GM12878 (cell line): ENCODE measurements at regions not wholly inside any gene's neighbourhood (a gene's known extent, or its start where the extent isn't known, plus 50 kb on each side); places are given as distances from the start of the nearest gene placed in this dataset.

Source experiments
- ATAC-seq: fragments of 200-7000 bp; cut with Tn5 transposase; 3 replicates; pipeline ENCODE4 v1.9.1; 2020; ENCODE audit warnings: mild to moderate bottlenecking, moderate library complexity
- BruUV-seq: library from RNA; stranded (reverse); fragments of 400-500 nt; replicated peaks from 2 replicates; lab custom pipeline; 2021; lab: Mats Ljungman, UMichigan
- CTCF ChIA-PET: fragments of 300-600 bp; sonication (Branson Sonifier 250); formaldehyde crosslinking; extraction: SDS; loops from one replicate; lab custom pipeline; 2021; ENCODE audit warnings: inconsistent platforms; lab: Yijun Ruan, JAX
- POLR2A ChIA-PET: fragments of 350-600 bp; formaldehyde crosslinking; extraction: SDS; loops from one replicate; lab custom pipeline; 2021; ENCODE audit warnings: inconsistent platforms; lab: Charles Lee
- RAD21 ChIA-PET: fragments of 300-600 bp; sonication (Branson Sonifier 250); formaldehyde crosslinking; loops from one replicate; lab custom pipeline; 2023; ENCODE audit warnings: antibody characterized with exemption; ENCODE audit not compliant: unreplicated experiment; lab: Charles Lee
- SMC1A ChIA-PET: fragments of 300-600 bp; sonication (Branson Sonifier 250); formaldehyde crosslinking; loops from one replicate; lab custom pipeline; 2023; ENCODE audit not compliant: unreplicated experiment, uncharacterized antibody; lab: Charles Lee
- DNase-seq: peaks from one replicate; pipeline ENCODE4 v3.0.0-alpha.2; 2011; ENCODE audit warnings: low read depth, low spot score
- FAIRE-seq: peaks from 3 replicates; lab custom pipeline; 2011; peaks lifted over from hg19 to GRCh38; lab: Jason Lieb, UNC
- H2AFZ ChIP-seq: 2 replicates; pipeline ENCODE4 v1.6.0; 2011; ENCODE audit warnings: low read depth, low read length, control low read depth; ENCODE audit not compliant: control insufficient read depth
- H3K27ac ChIP-seq: 2 replicates; pipeline ENCODE4 v1.5.1; 2011; ENCODE audit warnings: control low read depth; ENCODE audit not compliant: control insufficient read depth, insufficient read depth
- H3K27me3 ChIP-seq, 2 experiments: replicated peaks in 1 of 2; 2 replicates each; pipeline versions ENCODE4 v1.6.0 to v1.6.1; 2011; ENCODE audit warnings: low read length in 1 of 2; ENCODE audit not compliant: control insufficient read depth in 2 of 2, insufficient read depth in 2 of 2
- H3K36me3 ChIP-seq, 2 experiments: 2 replicates each; pipeline ENCODE4 v1.5.1; 2011; ENCODE audit warnings: low read length in 1 of 2; ENCODE audit not compliant: control insufficient read depth in 2 of 2, insufficient read depth in 2 of 2
- H3K4me1 ChIP-seq: 2 replicates; pipeline ENCODE4 v1.6.1; 2011; ENCODE audit warnings: mild to moderate bottlenecking, low read length, moderate library complexity, mixed read lengths; ENCODE audit not compliant: control insufficient read depth, insufficient read depth
- H3K4me2 ChIP-seq: 2 replicates; pipeline ENCODE4 v1.6.0; 2011; ENCODE audit warnings: control low read depth; ENCODE audit not compliant: control insufficient read depth, insufficient read depth
- H3K4me3 ChIP-seq: fragments of 200-600 bp; sonication (generic); 2 replicates; pipeline ENCODE4 v1.5.1; 2016
- H3K79me2 ChIP-seq: 2 replicates; pipeline ENCODE4 v1.6.0; 2011; ENCODE audit warnings: low read length; ENCODE audit not compliant: control insufficient read depth, insufficient read depth
- H3K9ac ChIP-seq: 2 replicates; pipeline ENCODE4 v1.8.0; 2011; ENCODE audit warnings: low read length, control low read depth, mixed read lengths; ENCODE audit not compliant: control insufficient read depth, insufficient read depth
- H3K9me3 ChIP-seq: replicated peaks from 3 replicates; pipeline ENCODE4 v1.5.1; 2011; ENCODE audit warnings: mild to moderate bottlenecking, low read length; ENCODE audit not compliant: control insufficient read depth, insufficient read depth
- H4K20me1 ChIP-seq: 2 replicates; pipeline ENCODE4 v1.6.0; 2011; ENCODE audit not compliant: control insufficient read depth, insufficient read depth
- DPF2 ChIP-seq: fragments of 450-650 bp; IDR thresholded peaks from 2 replicates; pipeline ENCODE4 v1.6.1; 2017; ENCODE audit warnings: mild to moderate bottlenecking
- HCFC1 ChIP-seq: fragments of 150-350 bp; IDR thresholded peaks from 2 replicates; pipeline ENCODE4 v1.6.1; 2014; ENCODE audit warnings: low read length
- MYC ChIP-seq: IDR thresholded peaks from 2 replicates; pipeline ENCODE4 v1.6.1; 2011; ENCODE audit warnings: mild to moderate bottlenecking, low read length, moderate library complexity, inconsistent platforms; ENCODE audit not compliant: insufficient read depth, insufficient replicate concordance, insufficient read length, severe bottlenecking
- PBX3 ChIP-seq: IDR thresholded peaks from 2 replicates; pipeline ENCODE4 v1.6.1; 2011; ENCODE audit warnings: mild to moderate bottlenecking, low read depth, low read length, moderate library complexity; ENCODE audit not compliant: insufficient replicate concordance
- POLR2AphosphoS2 ChIP-seq: IDR thresholded peaks from 2 replicates; pipeline ENCODE4 v1.6.1; 2011; ENCODE audit warnings: low read depth, mild to moderate bottlenecking, low read length, improper control_type of control experiment, moderate library complexity
- STAT3 ChIP-seq: IDR thresholded peaks from 2 replicates; pipeline ENCODE4 v1.6.1; 2011; ENCODE audit warnings: low read depth, low read length, improper control_type of control experiment
- ZZZ3 ChIP-seq: IDR thresholded peaks from 2 replicates; pipeline ENCODE4 v1.6.1; 2011; ENCODE audit warnings: low read depth; ENCODE audit not compliant: control insufficient read depth, insufficient read length
- whole genome bisulfite sequencing: methylation state at CpG from one replicate; pipeline ENCODE4 v1.1.6; 2016; ENCODE audit warnings: low lambda C conversion rate; ENCODE audit not compliant: insufficient replicate concordance, insufficient coverage; ENCODE audit errors: missing lambda C conversion rate; 5-methylcytosine and 5-hydroxymethylcytosine counted together
- in situ Hi-C: fragments of 300-500 bp; cut with MboI; formaldehyde crosslinking; loops from 9 replicates; pipeline ENCODE4 v1.14.3; 2018; ENCODE audit warnings: mixed read lengths
- intact Hi-C: fragments of 100-400 bp; cut with micrococcal nuclease; formaldehyde crosslinking; loops from one replicate; pipeline ENCODE4 v1.14.2; 2022; ENCODE audit not compliant: unreplicated experiment
- TF ChIP-seq, protein P1 (sequence below): IDR thresholded peaks from 2 replicates; pipeline ENCODE4 v1.6.1; 2012; ENCODE audit warnings: mild to moderate bottlenecking, low read depth, low read length

GRCh38 chr2:108139521-108139920 lies 100.2 kb upstream of the SULT1C3 start:
- no peak for ATAC-seq
- Histone ChIP-seq H3K9ac (no peak overlapping the region), H3K9me3 (no peaks in the 10 kb centered on the region), H3K4me2 (no peak overlapping the region), H3K36me3 (no peaks in the 10 kb centered on the region), H3K4me3 (no peak overlapping the region), H3K27ac (no peak overlapping the region), H3K4me1 (no peaks in the 10 kb centered on the region), H2AFZ (no peak overlapping the region), H4K20me1 (no peaks in the 10 kb centered on the region), H3K79me2 (no peaks in the 10 kb centered on the region), H3K27me3 (no peaks in the 10 kb centered on the region)
- intact Hi-C loops, result no loop called here
- FAIRE-seq, result no peak
- SMC1A ChIA-PET, result no interaction called here
- CTCF ChIA-PET, result interaction anchor here (1.3 kb wide), 1 partner anchor 202 kb away, joined by 3 read pairs; no protein-coding TSS in a partner anchor
- POLR2A ChIA-PET, result no interaction called here
- RAD21 ChIA-PET, result no interaction called here
- in situ Hi-C loops, result no loop called here
- BruUV-seq, result no TSS peak
- DNase-seq, result no peak
- 30% methylated on average over 2 of the region's 2 CpGs for WGBS
- TF ChIP-seq POLR2AphosphoS2 (no peak), ZZZ3 (no peak), PBX3 (no peak), HCFC1 (no peak), STAT3 (no peak), DPF2 (no peak), MYC (no peak)
- TF ChIP-seq, protein P1, sequence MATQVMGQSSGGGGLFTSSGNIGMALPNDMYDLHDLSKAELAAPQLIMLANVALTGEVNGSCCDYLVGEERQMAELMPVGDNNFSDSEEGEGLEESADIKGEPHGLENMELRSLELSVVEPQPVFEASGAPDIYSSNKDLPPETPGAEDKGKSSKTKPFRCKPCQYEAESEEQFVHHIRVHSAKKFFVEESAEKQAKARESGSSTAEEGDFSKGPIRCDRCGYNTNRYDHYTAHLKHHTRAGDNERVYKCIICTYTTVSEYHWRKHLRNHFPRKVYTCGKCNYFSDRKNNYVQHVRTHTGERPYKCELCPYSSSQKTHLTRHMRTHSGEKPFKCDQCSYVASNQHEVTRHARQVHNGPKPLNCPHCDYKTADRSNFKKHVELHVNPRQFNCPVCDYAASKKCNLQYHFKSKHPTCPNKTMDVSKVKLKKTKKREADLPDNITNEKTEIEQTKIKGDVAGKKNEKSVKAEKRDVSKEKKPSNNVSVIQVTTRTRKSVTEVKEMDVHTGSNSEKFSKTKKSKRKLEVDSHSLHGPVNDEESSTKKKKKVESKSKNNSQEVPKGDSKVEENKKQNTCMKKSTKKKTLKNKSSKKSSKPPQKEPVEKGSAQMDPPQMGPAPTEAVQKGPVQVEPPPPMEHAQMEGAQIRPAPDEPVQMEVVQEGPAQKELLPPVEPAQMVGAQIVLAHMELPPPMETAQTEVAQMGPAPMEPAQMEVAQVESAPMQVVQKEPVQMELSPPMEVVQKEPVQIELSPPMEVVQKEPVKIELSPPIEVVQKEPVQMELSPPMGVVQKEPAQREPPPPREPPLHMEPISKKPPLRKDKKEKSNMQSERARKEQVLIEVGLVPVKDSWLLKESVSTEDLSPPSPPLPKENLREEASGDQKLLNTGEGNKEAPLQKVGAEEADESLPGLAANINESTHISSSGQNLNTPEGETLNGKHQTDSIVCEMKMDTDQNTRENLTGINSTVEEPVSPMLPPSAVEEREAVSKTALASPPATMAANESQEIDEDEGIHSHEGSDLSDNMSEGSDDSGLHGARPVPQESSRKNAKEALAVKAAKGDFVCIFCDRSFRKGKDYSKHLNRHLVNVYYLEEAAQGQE, result peak; percentile 84
